Endothelial cell of umbilical vein (primary cell): ENCODE measurements at regions not wholly inside any gene's neighbourhood (a gene's known extent, or its start where the extent isn't known, plus 50 kb on each side); places are given as distances from the start of the nearest gene placed in this dataset.

ENCODE experiments used
- BruUV-seq: library from RNA; stranded (reverse); fragments of 400-500 nt; replicated peaks from 2 replicates; lab custom pipeline; 2021; lab: Mats Ljungman, UMichigan
- CTCF ChIA-PET: fragments of 300-600, 350-600 bp; sonication (Branson Sonifier 250); formaldehyde crosslinking; loops from one replicate; lab custom pipeline; 2021; ENCODE audit warnings: antibody characterized with exemption, inconsistent platforms; lab: Charles Lee
- POLR2A ChIA-PET: fragments of 300-600, 350-600 bp; sonication (Branson Sonifier 250); formaldehyde crosslinking; loops from one replicate; lab custom pipeline; 2021; ENCODE audit warnings: antibody characterized with exemption, inconsistent platforms; lab: Charles Lee
- DNase-seq: peaks from one replicate; pipeline ENCODE4 v3.0.0-alpha.2; 2011; ENCODE audit warnings: low read depth, low spot score
- FAIRE-seq: peaks from 2 replicates; lab custom pipeline; 2011; peaks lifted over from hg19 to GRCh38; lab: Jason Lieb, UNC
- H2AFZ ChIP-seq: 2 replicates; pipeline ENCODE4 v1.6.0; 2012; ENCODE audit warnings: low read depth, low read length, control low read depth, inconsistent platforms
- H3K27ac ChIP-seq: 2 replicates; pipeline ENCODE4 v1.5.1; 2011; ENCODE audit warnings: low read depth, mild to moderate bottlenecking, control low read depth, low read length, moderate library complexity; ENCODE audit not compliant: insufficient read depth
- H3K27me3 ChIP-seq, 2 experiments: 2 replicates each; pipeline versions ENCODE4 v1.6.0 to v1.6.1; 2011; ENCODE audit warnings: low read length in 2 of 2, mixed read lengths in 1 of 2; ENCODE audit not compliant: control insufficient read depth in 2 of 2, insufficient read depth in 2 of 2
- H3K36me3 ChIP-seq, 2 experiments: 2 replicates in 1 of 2; 3 replicates in 1 of 2; pipeline ENCODE4 v1.5.1; 2011; ENCODE audit warnings: low read length in 2 of 2, mild to moderate bottlenecking in 1 of 2, moderate library complexity in 1 of 2; ENCODE audit not compliant: control insufficient read depth in 2 of 2, insufficient read depth in 2 of 2; ENCODE audit errors: extremely low read depth in 1 of 2
- H3K4me1 ChIP-seq: 3 replicates; pipeline ENCODE4 v1.5.1; 2011; ENCODE audit warnings: mild to moderate bottlenecking, low read length; ENCODE audit not compliant: control insufficient read depth, insufficient read depth; ENCODE audit errors: extremely low read depth
- H3K4me2 ChIP-seq: 2 replicates; pipeline ENCODE4 v1.6.1; 2011; ENCODE audit warnings: low read length, control low read depth, mixed read lengths; ENCODE audit not compliant: insufficient read depth
- H3K4me3 ChIP-seq, 3 experiments: fragments of 200-600 bp in 1 of 3; sonication (generic), shearing (Covaris generic) in 1 of 3; replicated peaks in 1 of 3; 2 replicates each; pipeline ENCODE4 v1.5.1; 2011 to 2016; ENCODE audit warnings: control low read depth in 3 of 3, low read length in 3 of 3, mild to moderate bottlenecking in 2 of 3, inconsistent platforms in 1 of 3, low read depth in 1 of 3, moderate library complexity in 1 of 3; ENCODE audit not compliant: insufficient read depth in 1 of 3
- H3K79me2 ChIP-seq: 2 replicates; pipeline ENCODE4 v1.6.0; 2012; ENCODE audit warnings: low read length, inconsistent platforms; ENCODE audit not compliant: control insufficient read depth, insufficient read depth
- H3K9ac ChIP-seq: replicated peaks from 2 replicates; pipeline ENCODE3; 2011; ENCODE audit warnings: low read length, control low read depth; ENCODE audit not compliant: insufficient read depth; ENCODE audit errors: extremely low read depth
- H3K9me1 ChIP-seq: replicated peaks from 3 replicates; pipeline ENCODE4 v1.6.0; 2011; ENCODE audit warnings: mild to moderate bottlenecking, low read length; ENCODE audit not compliant: control insufficient read depth, insufficient read depth; ENCODE audit errors: extremely low read depth
- H3K9me3 ChIP-seq: replicated peaks from 2 replicates; pipeline ENCODE4 v1.5.1; 2012; ENCODE audit warnings: low read length, inconsistent platforms; ENCODE audit not compliant: control insufficient read depth, insufficient read depth
- H4K20me1 ChIP-seq: replicated peaks from 2 replicates; pipeline ENCODE3; 2011; ENCODE audit warnings: mild to moderate bottlenecking, low read length; ENCODE audit not compliant: control insufficient read depth, insufficient read depth; ENCODE audit errors: extremely low read depth
- CTCF ChIP-seq, 2 donors: IDR thresholded peaks; 1 replicate in 1 of 2; 2 replicates in 1 of 2; pipeline ENCODE4 v1.5.1; 2011; ENCODE audit warnings: low read length in 2 of 2, mild to moderate bottlenecking in 2 of 2, moderate library complexity in 2 of 2, control low read depth in 1 of 2, inconsistent platforms in 1 of 2, low read depth in 1 of 2; ENCODE audit not compliant: insufficient read depth in 1 of 2; ENCODE audit errors: extremely low read depth in 1 of 2
- EZH2 ChIP-seq: IDR thresholded peaks from 2 replicates; pipeline ENCODE4 v1.6.1; 2012; ENCODE audit warnings: borderline replicate concordance, low read depth, mild to moderate bottlenecking, moderate library complexity, low read length, inconsistent platforms; ENCODE audit not compliant: severe bottlenecking
- FOS ChIP-seq: IDR thresholded peaks from 2 replicates; pipeline ENCODE4 v1.6.1; 2011; ENCODE audit warnings: mild to moderate bottlenecking, low read length, moderate library complexity, borderline replicate concordance; ENCODE audit not compliant: insufficient read depth
- GATA2 ChIP-seq: IDR thresholded peaks from 2 replicates; pipeline ENCODE4 v1.7.0; 2011; ENCODE audit warnings: low read depth, mild to moderate bottlenecking, moderate library complexity, mixed read lengths, low read length; ENCODE audit not compliant: insufficient read length, insufficient read depth
- JUN ChIP-seq: IDR thresholded peaks from 2 replicates; pipeline ENCODE4 v1.6.1; 2011; ENCODE audit warnings: borderline replicate concordance, low read depth; ENCODE audit not compliant: insufficient read length, insufficient read depth
- MAX ChIP-seq: IDR thresholded peaks from 2 replicates; pipeline ENCODE4 v1.6.1; 2011; ENCODE audit not compliant: insufficient read depth, insufficient read length
- MYC ChIP-seq: IDR thresholded peaks from one replicate; pipeline ENCODE4 v1.6.1; 2011; ENCODE audit warnings: mild to moderate bottlenecking, low read depth, low read length
- POLR2A ChIP-seq: IDR thresholded peaks from 2 replicates; pipeline ENCODE4 v1.6.1; 2012; ENCODE audit warnings: low read depth, mild to moderate bottlenecking, control low read depth, low read length
- POLR2AphosphoS5 ChIP-seq: IDR thresholded peaks from 2 replicates; pipeline ENCODE4 v1.6.1; 2012; ENCODE audit warnings: low read depth, mild to moderate bottlenecking, control low read depth, low read length, moderate library complexity; ENCODE audit not compliant: insufficient read depth
- dilution Hi-C: fragments of 300-500 bp; cut with MboI; formaldehyde crosslinking; loops from one replicate; pipeline ENCODE4 v1.15.0; 2019; ENCODE audit warnings: low sequenced_read_pairs; ENCODE audit not compliant: extremely low pct_ligation_motif_present
- intact Hi-C: fragments of 100-400 bp; cut with micrococcal nuclease; formaldehyde crosslinking; loops from one replicate; pipeline ENCODE4 v1.10.0; 2022

GRCh38 chr15:48060396-48060795 is 60.4 kb upstream of the SLC24A5 start:
- no peak overlapping the region for H3K4me2 ChIP-seq

More at GRCh38 chr15:48060396-48060795, 60.4 kb upstream of the SLC24A5 start:
- POLR2A ChIA-PET: no interaction called here
- Histone ChIP-seq H3K79me2 (no peaks in the 10 kb centered on the region), H2AFZ (no peak overlapping the region), H3K27me3 (no peaks in the 10 kb centered on the region), H4K20me1 (no peaks in the 10 kb centered on the region), H3K9me3 (no peaks in the 10 kb centered on the region), H3K4me1 (no peaks in the 10 kb centered on the region), H3K27ac (no peak overlapping the region), H3K4me3 (no peak overlapping the region), H3K36me3 (no peaks in the 10 kb centered on the region), H3K9me1 (no peaks in the 10 kb centered on the region), H3K9ac (no peak overlapping the region)
- no TSS peak for BruUV-seq
- CTCF ChIA-PET: no interaction called here
- no peak for DNase-seq
- TF ChIP-seq MAX (no peak), MYC (no peak), FOS (no peak), GATA2 (no peak), POLR2A (no peak), POLR2AphosphoS5 (no peak), EZH2 (no peak), JUN (no peak), CTCF (IDR thresholded peaks at IDR 0.05; ENCODE audit: extremely low read depth in 1 of 2, insufficient read depth in 1 of 2, low read depth in 1 of 2, low read length in 2 of 2) (no peak)
- no peak for FAIRE-seq
- intact Hi-C loops: no loop called here
- dilution Hi-C loops: no loop called here
